Midbrain (tissue), 1 donor: ENCODE measurements at regions not wholly inside any gene's neighbourhood (a gene's known extent, or its start where the extent isn't known, plus 50 kb on each side); places are given as distances from the start of the nearest gene placed in this dataset.

Experiments
- DNase-seq: peaks from one replicate; lab custom pipeline; 2025; lab: John Stamatoyannopoulos, UW

DNA sequence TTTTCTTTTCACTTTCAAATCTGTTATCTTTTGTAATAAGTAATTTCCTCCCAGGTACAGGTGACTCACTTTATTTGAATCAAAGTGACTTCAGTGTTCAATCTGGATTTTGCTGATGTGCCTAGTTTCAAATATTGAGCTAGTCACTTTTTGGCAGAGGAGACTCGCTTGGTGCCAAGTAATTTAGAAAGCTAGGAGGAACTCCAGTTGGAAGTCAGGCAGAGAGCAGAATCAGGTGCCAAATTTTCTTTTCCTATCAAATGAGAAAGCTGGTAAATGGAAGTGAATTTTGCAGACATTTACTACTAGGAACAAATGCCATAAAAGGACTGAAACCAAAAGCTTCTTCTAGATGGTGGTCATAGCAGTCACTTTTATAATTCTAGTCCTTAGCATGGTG is 656.0 kb upstream of the KIF2B start:
- DNase-seq = no peak

DNA sequence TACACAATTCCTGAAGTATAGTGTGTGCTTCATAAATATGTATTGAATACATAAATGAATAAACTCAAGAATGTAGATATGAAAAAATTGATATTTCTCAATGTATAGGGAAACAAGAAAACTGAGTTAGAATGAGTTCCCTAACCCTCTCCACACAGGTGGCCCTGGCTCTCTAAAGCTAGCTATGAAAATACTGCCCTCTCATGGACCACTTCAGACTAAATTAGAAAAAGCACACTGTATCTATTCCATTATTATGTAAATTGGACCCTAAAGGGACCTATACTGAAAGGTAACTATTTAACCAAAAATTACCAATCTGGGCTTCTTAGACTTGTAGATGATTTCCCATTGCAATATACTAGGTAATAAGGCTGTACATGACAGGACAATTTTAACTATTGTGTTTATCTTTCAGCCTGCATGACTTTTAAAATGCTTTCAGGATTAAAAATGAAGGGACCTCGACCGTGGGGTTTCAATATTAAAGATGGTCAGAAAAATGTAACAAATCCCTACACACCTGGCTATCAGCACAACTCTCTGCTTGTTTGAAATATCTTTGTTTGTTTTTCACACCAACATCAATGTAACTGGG is 672.5 kb upstream of the KIF2B start:
- peak; percentile 6 for DNase-seq

DNA sequence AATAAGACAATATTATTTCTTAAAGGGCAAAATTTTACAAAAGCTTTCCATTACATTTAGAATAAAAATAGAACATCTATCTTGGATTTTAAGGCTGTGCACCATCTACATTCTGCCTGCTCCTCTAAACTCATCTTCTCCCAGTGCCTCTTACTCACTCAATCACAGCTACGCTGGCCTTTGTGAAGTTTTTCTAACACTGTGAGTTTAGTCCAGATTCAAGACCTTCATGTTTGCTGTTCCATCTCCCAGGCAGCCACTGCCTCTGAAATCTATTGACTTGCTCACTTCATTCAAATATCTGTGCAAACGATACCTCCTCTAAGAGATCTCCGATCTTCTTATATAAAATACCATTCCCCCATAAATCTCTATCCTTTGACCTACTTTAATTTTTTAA is 673.4 kb upstream of the KIF2B start:
- DNase-seq = no peak

DNA sequence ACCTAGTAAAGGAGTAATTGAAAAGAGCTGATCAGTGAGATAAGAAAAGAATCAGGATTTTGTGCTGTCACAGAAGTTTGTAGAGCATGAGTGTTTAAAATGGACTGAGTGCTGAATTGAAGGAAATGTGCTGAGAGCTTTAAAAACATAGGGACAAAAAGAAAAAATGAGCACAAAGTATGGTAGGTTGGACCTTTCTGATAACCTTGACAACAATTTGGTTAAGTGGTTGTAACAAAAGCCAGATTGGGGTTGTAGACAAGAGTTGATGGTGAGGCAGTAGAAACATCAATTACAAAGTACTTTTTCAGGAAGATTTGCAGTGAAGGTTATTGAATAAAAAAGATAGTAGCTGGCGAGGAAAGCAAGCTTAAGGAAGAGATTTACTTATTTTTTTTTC is 674.7 kb upstream of the KIF2B start:
- no peak for DNase-seq

DNA sequence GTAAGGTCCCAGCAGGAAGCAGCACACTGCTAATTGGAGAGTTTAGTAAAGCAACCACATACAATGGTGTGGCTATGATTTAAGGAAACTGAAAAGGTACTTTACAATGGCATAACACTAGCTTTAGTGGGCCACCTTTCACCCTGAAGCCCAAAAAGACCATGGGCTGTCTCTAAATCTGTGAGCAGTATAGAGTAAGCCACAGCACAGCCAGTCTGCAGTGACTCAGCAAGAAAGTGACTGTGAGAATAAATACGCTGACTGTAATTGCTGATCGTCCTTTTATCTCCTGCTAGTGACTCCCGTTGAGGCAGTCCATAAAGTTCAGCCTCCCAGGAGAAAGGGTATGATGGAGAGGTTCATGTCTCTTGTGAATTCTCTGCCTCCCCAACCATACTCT is 679.8 kb upstream of the KIF2B start:
- no peak for DNase-seq

DNA sequence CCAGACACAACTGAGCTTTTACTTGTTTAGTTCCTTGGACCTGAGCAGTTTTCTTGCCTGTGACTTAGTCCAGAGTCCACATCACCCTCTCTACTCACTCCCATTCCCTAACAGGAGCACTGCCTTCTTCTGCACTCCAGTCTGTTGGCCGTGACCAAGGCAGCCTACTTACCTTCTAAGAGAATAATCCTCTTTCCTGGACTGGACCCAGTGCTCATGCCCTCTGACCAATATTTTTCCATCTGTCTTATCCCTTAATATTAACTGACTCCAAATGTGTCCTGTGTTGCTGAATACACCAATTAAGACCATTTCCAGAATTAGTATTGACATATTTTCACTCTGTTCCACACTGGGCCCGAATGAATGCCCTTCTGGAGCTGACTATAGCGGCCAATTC is 681.0 kb upstream of the KIF2B start:
- no peak for DNase-seq

DNA sequence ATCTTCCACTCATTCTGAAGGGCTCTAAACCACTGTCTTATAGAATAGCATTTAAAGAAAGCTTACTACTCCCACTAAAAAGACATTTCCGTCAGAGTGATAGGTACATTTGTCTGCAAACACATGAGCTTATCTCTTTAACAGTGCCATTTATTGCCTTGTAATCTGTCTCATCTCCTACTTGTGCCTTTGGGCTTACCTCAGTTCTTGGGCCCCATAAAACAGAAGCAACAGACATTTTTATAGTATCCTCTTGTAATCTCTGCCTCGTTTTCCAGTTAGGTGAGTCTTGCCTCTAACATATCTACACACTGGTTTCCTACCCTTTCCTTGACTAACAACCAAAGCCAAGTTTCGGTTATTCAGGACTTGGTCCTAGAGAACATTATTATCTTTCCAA is 681.4 kb upstream of the KIF2B start:
- no peak for DNase-seq

DNA sequence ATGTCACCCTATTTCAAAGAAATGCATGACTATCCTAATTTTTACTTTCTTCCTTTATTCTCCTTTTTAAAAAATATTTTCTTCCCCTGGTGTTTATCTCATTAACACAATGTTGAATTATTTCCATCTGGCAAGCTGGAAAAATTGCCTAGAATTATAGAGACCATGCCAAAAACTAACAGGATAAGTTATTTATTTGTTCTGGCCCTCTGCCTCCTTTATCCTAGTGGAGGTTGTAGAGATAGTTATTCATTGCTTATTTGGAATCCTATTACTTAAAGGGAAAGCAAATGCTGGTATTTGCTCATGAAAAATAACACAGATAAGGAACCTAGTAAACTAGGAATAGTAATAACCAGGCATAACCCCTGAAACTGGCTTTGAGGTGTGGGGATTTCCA is 684.9 kb upstream of the KIF2B start:
- no peak for DNase-seq

DNA sequence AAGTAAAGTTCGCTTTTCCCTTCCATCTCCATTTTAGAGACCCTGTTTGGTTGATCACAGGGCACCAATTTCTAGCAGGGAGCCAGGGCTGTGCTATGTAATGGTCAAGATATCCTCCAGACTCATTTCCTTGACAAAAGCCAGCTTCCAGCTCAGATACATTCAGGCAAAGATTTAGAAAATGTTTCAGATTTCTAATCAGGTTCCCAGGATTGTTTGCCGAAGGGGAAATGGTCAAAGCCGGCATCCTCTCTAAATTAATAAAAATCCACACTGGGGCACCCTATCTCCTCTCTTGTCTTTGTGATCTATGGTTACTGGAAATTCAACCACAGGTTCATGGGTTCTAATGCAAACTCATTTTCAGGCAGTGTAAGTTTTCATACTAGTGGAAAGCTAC is 686.8 kb upstream of the KIF2B start:
- DNase-seq = no peak

DNA sequence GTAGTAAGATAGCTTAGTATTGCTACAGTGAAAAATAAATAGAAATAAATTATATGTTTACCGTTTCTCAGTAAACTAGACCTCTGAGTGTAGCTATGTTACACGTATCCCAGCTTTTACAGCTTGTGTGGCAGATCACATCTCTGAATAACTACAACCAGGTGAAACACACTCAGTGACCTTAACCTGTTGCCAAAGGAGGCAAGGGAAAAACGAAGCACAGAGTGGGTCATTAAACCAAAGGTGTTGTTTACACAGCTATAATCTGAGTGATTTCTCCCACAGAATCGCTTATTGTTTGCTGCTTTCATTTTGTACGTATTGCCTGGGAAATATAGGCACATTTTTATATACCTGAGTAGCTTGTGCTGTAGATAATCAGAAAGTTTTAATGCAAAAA is 688.2 kb upstream of the KIF2B start:
- DNase-seq = no peak

DNA sequence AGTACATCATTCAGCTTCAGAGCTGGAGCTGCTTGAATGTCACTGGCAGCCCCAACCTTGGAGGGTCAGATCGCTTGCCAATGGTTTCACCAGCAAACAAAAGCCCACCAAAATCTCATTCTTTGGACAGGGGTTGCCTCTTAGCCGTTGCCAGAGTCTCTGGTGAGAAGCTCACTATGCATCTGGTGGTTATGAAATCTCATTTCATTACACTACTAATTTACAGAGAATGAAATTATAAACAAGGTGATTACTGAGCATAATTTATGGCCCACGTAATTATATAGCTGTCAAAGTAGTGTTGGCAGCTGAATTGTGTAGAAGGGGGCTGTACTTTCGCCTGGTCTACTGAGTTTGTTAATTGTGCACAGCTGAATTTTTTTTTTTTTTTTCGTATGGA is 688.9 kb upstream of the KIF2B start:
- DNase-seq = no peak

DNA sequence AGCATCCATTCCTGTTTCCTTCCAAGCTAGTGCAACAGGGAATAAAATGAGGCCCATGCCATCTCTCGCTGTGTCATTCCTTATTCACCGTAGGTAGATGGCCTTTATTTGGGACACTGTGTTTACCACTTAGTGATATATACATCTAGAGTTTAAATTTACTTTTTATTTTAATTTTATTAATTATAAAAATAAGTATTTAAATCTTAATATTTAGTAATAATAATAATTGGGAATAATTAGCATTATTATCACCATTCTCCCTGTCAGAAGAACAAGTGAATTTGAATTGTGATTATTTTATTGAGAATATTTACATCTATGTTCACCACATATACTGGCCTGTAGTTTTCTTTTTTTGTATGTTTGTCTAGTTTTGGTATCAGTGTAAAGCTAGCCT is 692.9 kb upstream of the KIF2B start:
- no peak for DNase-seq

DNA sequence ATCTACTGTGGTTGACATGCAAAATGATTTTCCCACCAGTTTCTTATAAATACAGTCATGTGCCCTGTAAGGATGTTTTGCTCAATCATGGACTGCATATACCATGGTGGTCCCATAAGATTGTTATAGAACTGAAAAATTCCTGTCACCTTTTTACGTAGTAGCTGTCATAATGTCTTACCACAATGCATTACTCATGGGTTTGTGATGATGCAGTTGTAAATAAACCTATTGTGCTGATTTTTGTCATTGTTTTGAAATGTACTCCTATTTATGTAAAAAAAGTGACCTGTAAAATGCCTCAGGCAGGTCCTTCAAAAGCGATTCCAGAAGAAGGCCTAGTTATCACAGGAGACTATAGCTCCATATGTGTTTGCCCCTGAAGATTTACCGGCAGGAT is 695.4 kb upstream of the KIF2B start:
- no peak for DNase-seq

DNA sequence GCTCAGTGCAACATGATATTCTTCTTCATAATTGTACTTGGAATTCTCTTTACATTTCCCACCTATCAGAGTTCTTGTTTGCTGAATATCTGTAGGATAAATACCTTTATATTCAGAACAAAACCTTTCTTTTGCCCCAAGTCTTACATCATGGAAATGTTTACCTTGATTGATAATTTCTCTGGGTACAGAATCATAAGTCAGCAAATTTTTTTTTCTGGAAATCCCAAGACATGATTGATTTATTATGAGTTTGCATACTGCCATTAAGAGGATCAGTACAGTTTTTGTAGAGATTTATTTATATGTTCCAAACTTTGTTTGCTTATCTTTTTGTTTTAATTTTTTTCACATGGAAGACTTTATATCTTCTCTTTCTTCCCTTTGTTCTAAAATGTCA is 699.8 kb upstream of the KIF2B start:
- no peak for DNase-seq

DNA sequence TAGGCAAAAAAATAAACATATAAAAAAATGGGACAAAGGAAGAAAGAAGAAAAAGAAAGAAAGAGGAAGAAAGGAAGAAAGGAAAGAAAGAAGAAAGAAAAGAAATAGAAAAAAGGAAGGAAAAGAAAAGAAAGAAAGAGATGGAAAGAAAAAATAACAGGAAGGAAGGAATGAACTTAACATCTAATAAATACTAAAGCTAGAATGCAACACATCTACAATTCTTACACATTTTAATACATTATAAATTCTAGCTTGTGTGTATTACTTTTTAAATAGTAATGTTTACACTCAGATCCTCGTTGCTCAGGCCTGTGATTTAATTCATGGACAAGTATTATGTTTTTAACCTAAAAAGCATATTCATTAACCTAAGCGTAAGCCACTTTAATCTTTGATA is 703.0 kb upstream of the KIF2B start:
- no peak for DNase-seq

DNA sequence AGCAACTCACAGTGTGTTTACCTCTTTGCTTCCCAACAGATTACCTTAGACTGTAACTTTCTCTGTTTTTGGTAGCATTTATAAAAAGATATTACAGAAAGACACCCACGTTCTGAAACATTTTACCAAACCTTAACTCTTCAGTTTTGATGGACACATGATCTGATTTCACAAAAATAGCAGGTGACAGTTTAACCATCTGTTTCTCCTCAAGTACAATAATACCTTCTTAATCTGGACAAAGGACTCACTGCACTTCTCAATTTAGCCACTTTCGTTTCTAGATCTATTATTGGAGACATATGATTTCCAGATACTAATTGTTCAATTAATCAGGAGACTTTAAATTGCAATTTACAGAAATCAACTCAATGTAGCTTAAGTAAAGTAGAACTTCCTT is 703.8 kb upstream of the KIF2B start:
- DNase-seq = no peak

DNA sequence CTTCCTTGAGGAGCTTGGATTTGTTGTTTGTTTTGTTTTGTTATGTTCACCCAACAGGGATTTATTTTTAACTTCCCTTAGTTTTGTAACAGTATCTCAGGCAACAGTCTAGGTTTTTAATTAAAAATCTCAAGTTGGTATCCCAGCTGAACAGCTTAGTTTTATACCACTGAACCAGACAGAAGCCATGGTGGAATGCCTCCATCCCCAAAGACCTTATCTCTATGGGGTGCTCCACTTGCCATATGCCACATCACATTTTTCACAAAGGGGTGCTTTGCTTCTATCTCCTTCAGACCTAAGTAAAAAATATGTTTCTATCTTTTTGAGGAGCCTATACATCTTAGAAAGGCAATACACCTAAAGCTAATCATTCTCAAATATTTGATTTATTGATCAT is 715.8 kb upstream of the KIF2B start:
- no peak for DNase-seq

DNA sequence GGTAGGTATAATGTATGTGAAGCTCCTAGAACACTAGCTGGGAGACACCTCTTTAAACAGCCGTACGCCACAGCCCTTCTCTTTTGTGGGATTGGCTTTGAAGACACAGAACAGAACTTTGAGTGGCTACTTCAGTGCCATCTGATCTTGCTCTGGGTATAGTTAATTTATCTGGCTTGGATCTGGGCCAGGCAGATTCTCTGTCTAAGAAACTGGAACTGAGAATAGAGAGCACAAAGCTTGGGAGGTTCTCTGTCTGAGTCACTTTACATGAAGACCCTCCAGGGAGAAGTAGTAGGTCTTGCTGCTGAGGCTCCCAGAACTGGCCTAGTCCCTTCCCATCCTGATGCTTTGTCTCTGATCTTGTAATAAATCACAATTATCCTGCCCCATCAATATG is 721.0 kb upstream of the KIF2B start:
- no peak for DNase-seq

DNA sequence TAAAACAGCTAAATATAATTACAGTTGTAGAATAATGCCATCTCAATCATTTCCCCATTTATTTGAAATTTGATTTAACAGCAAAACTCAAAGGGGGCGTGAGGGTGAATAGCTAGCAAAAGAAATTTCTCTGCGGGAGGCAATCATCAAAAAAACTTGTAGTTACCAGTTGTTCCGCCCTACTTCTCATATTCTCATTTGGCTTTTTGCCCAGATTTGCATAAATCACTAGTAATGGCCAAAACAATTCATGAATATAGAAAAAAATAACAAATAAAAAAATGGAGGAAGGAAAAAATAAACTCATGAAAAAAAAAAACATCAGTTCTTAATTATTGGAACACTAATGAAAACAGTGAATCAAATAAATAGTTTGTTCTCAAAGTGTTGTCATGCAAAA is 722.6 kb upstream of the KIF2B start:
- no peak for DNase-seq

DNA sequence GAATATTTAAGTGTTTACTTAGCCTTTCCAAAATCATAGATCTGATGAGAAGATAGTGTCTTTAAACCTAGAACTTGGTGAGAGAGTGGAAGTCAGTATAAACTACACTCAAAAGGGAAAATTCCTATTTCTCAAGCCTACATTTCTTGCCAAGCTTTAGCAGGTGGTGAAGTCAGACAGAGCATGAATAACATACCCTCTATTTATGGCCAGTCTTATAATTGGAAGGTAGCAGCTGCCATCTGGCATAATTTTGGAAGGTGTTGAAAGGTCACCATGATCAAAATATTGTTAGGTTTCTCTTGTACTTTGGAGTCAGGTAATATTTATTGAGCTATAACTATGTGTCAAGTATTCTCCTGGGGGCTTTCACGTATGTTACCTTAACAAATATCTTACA is 729.3 kb upstream of the KIF2B start:
- DNase-seq = no peak

DNA sequence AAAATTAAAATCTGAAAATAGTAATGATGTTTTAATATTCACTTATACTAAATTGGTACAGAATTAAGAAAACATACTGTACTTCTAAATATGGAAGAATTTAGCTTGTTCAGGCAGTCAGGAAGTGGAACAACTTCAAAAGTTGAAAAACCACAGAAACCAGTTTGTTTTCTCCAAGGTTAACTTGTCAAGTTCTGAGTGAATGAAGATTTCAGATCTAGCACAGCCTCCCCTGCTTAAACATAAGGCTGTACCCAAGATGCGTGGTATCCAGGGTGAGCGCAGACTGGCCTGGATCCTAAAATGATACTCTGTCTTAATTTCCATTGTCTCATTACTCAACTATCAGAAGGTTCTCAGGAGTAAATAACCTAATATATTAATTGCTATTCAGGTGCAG is 730.7 kb upstream of the KIF2B start:
- no peak for DNase-seq

DNA sequence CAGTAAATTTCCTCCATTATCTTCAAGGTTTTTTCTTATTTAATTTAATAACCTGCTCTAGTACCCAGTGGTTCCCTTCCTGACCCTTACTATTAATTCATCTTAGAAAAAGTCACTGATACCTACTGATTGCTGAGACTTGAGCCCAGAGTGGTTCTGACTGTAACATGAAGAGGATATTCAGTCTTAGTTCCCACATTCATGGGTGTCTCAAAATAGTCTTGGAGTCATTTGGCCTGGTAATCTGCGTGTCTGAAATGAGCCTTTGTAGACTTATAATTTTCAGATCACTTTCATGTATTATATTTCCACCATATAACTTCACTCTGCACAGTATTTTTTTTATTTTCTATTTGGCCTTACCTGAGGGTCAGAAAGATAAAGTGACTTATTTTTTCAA is 732.0 kb upstream of the KIF2B start:
- DNase-seq = no peak

DNA sequence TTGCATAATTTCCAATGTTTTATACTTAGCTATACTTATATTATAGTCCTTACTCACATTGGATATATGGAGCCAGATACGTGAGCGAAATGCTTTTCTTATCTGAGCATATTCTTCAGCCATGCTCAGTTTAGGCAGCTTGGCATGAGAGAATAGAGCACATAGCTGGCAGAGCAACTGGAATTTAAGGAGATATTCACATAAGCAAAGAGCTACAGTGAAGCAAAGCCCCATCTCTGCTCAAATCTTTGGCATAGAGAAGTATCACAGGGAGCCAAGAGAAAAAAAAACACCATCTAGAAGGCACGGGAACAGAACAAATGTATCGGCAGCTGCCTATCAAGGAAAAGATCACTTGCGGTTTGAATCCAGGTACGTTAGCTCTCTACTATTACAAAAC is 734.2 kb upstream of the KIF2B start:
- DNase-seq = no peak

DNA sequence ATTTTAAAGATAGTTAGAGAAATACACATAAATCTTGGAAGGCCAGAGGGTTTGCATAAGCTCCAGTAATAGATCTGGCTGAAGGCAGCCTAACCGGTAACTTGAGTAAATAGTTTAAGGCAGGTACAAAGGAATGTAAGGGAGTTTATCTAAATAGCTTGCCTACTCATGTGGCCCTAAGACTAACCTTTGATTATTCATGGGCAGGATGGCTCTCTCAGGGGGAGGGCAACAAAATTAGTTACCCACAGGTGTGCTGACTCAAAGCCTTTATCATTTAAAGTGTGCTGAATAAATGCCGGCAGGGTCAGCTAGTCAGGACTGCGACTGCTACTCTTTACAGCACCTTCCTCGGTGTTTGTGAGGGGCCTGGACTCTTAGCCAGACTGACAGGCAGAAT is 761.3 kb upstream of the KIF2B start:
- no peak for DNase-seq

DNA sequence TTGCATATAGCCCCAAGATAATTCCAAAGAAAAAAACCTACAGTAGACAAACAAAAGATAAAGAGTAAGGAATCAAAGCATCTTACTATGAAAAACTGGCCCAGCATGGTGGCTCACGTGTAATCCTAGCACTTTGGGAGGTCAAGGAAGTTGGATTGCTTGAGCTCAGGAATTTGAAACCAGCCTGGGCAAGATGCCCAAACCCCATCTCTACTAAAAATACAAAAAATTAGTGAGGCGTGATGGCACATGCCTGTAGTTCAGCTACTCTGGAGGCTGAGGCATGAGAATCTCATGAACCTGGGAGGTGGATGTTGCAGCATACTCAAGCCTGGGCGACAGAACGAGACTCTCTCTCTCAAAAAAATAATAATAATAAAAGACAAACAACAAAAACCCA is 764.7 kb upstream of the KIF2B start:
- no peak for DNase-seq
